ENCODE measurements at regions not wholly inside any gene's neighbourhood (a gene's known extent, or its start where the extent isn't known, plus 50 kb on each side); places are given as distances from the start of the nearest gene placed in this dataset.
"Not testable (repeated sequence)": the region's sequence is repeated elsewhere in the genome, so short reads cannot be mapped to it uniquely, and the experiment has no call there.

- not testable (repeated sequence) for DNase-seq
Measured at GRCh38 chr3:75453839-75454238, 210.3 kb upstream of the FRG2C start.

GRCh38 chr3:75474530-75474929 lies 189.6 kb upstream of the FRG2C start:
- DNase-seq = not testable (repeated sequence)

DNA sequence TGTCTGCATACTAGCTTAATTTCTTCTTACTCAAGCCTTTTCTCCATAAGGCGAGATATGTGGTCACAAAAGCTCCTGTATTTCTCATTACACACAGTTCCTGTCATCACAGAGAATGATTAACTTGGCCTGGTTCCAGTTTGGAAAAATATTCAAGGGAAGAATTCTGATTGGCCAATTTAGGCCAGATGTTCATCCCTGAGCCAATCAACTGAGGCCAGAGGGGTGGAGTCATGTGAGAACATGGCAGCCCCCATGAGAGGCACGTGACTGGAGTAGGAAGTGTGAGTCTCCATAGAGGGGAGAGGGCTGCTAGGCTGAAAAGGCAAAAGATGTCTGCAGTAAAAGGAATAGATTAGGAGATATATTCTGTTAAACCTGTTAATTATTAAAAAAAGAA lies 167.5 kb upstream of the FRG2C start:
- DNase-seq = not testable (repeated sequence)

- not testable (repeated sequence) for DNase-seq
Measured at GRCh38 chr3:75500357-75500756, 163.8 kb upstream of the FRG2C start.

DNA sequence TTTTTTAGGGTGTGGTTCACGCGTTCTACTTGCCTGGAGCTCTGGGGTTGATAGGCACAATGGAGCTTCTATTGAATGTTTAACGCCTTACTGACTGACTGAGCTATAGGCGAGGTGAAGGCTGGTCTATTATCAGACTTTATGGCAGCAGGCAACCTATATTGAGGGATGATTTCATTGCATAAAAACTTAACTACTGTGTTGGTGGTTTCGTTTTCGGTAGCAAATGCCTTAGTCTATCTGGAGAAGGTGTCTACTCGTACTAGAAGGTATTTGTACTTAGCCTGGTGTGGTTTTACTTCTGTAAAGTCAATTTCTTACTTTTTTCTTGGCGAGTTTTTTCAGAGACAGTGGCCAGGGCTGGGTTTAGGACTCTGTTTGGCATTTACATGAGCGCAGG lies 162.0 kb upstream of the FRG2C start:
- not testable (repeated sequence) for DNase-seq

DNA sequence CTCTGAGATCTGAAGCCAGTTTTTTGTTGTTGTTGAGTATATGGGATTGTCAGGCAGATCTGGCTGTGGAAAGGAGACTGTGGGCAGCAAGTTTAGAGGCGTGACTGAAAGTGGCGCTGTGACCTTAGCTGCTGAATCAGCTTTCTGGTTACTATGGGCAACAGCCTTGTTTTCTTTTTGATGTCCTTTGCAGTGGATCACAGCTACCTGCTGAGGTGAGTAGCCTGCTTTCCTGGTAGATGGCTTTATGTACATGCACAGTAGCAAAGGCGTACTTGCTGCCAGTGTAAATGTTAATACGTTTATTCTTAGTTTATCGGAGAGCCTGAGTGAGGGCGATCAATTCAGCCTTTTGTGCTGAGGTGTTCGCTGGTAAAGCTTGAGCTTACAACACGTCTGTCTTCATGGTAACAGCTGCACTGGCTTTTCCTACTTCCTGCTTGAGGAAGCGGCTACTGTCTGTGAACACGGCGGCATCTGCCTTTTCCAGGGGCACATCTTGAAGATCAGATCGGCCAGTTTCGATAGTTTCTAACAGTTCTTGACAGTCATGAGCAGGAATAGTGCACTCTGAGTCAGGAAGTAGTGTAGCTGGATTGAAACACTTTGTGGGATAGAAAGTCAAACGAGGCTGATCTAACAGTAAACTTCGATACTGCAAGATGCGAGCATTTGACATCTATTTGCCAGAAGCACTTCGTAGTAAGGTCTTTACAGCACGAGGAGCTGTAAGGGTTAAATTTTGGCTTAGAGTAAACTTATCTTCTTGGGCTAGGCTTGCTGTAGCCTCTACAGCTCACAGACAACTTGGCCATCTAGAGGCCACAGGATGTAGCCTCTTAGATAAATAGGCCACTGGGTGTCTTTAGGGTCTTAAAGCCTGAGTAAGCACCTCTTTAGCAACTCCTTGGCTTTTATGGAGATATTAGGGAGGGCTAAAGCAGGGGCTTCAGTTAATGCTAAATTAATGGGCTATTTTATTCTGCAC lies 161.1 kb upstream of the FRG2C start:
- DNase-seq = not testable (repeated sequence)

- DNase-seq = no peak
Measured at GRCh38 chr3:75506603-75507002, 157.5 kb upstream of the FRG2C start.

- not testable (repeated sequence) for DNase-seq
Measured at GRCh38 chr3:75507956-75508355, 156.2 kb upstream of the FRG2C start.

GRCh38 chr3:75527657-75528056 lies 136.5 kb upstream of the FRG2C start:
- DNase-seq = not testable (repeated sequence)

GRCh38 chr3:75552095-75552494 lies 112.0 kb upstream of the FRG2C start:
- not testable (repeated sequence) for DNase-seq

- not testable (repeated sequence) for DNase-seq
Measured at GRCh38 chr3:75564427-75564826, 99.7 kb upstream of the FRG2C start.

- DNase-seq = not testable (repeated sequence)
Measured at GRCh38 chr3:75572303-75572702, 91.8 kb upstream of the FRG2C start.

- DNase-seq = not testable (repeated sequence)
Measured at GRCh38 chr3:75579091-75579490, 85.0 kb upstream of the FRG2C start.

- not testable (repeated sequence) for DNase-seq
Measured at GRCh38 chr3:75579536-75579935, 84.6 kb upstream of the FRG2C start.

DNA sequence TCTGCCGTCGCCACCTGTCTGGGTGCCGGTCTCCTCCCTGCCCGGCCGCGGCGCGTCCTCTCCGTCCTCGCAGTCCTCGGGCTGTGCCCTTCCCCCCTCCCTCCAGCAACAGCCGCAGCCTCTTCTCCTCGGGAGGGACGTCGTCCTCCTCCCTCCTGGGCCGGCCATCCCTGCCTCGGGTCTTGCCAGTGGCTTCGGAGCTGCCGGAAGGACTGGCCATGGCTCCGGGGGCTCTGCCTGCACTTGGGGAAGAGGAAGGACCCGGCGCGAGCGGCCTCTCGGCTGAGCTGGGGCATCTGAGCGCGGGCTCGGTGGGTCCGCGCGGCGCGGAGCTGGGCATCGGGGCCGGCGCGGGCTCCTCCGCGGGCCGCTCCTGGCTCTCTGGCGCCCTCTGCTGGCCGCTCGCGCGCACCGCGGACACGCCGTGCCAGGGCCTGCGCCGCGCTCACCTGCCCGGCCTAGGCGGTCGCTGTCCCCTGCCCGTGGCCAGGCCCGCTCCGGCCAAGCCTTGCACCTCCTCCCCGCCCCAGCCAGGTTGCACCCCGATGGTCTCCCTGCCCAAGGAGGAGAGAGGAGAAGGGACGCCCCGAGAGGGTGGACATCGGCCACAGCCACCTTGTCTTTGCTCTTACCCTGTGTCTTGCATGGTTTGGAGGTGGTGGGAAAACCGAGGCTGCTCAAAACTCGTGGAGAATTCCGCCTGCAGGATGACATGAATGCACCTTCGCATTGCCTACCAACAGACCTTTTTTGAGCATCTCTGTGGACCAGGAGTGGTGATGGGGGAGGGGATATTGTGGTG lies 83.9 kb upstream of the FRG2C start:
- DNase-seq = not testable (repeated sequence)

- not testable (repeated sequence) for DNase-seq
Measured at GRCh38 chr3:75582536-75582935, 81.6 kb upstream of the FRG2C start.

DNA sequence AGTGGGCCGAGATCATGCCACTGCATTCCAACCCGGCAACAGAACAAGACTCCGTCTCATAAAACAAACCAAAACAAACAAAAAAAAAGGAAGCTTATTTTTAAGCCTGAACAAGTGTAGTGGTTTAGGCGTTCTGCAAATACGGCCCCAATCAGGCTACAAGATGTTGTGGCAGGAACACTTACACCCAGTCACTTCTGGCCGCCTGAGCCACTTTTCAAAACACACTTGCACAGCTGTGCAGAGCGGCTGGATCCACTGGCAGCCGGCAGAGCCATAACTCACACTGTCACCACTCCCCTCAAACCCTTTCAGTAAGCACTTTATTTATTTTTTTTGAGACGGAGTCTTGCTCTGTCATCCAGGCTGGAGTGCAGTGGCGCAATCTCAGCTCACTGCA lies 81.0 kb upstream of the FRG2C start:
- not testable (repeated sequence) for DNase-seq

- DNase-seq = not testable (repeated sequence)
Measured at GRCh38 chr3:75587695-75588094, 76.4 kb upstream of the FRG2C start.

- DNase-seq = not testable (repeated sequence)
Measured at GRCh38 chr3:75590382-75590781, 73.7 kb upstream of the FRG2C start.

DNA sequence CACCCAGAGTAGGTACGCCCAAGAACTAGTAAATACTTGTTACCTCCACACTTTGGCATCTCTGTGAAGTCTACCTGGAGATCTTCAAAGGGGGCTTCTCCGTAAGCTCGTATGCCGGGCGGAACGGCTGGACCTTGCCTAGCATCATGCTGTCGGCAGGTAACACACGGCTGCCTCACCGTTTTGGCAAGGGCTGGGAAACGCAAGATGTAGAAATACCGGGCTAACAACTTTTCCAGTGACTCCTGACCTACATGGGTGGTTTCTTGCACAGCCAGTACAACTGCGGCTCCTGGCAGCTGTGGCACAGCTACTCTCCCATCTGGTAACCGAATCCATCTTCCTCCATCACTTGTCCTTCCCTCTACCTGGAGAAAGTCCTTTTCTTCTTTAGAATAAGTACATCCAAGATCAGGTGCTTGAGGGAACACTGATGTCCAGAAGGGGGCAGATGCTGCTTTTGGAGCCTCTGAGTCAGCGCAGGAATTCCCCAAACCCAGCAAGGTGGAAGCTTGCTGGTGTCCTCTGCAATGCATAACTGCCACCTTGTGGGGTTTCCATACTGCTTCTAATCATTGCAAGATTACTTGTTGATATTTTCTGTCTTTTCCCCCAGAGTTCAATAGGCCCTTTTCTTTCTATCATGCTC lies 59.7 kb upstream of the FRG2C start:
- DNase-seq = not testable (repeated sequence)

DNA sequence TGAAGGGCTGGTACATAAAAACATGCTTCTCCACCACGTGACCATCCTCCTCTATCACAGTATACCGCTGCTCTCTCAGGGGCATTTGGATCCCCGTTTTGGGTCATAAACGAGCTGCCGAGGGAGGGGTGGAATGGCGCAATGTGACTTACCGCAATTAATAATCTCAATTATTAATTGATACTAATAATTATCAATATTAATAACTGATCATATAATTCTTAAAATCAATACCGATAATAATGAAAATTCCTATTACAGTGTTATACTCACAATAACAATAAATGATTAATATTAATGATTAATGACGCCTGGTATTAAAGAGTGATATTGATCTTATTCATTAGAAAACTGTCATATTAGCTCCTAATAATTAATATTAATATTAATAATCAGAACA lies 56.1 kb upstream of the FRG2C start:
- not testable (repeated sequence) for DNase-seq

- not testable (repeated sequence) for DNase-seq
Measured at GRCh38 chr3:75609598-75609997, 54.5 kb upstream of the FRG2C start.

DNA sequence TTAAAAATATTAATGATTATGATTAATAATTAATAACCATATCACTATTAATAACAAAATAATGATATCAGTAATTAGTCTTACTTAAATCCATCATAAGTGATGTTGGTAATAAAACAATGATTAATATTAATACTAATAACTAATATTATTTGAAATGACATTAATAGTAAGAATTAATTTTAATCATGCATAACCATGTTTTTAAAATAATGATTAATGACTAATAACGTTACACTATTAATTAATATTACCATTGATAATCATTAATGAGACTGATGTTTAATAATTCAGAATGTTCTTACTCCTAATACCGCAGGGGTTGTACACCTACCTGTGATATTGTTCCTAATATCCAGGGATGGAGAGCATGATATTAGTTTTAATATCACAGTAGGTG lies 53.4 kb upstream of the FRG2C start:
- no peak for DNase-seq

Measured in hippocampal formation (tissue), 2 donors.